ENCODE measurements at regions not wholly inside any gene's neighbourhood (a gene's known extent, or its start where the extent isn't known, plus 50 kb on each side); places are given as distances from the start of the nearest gene placed in this dataset.

DNA sequence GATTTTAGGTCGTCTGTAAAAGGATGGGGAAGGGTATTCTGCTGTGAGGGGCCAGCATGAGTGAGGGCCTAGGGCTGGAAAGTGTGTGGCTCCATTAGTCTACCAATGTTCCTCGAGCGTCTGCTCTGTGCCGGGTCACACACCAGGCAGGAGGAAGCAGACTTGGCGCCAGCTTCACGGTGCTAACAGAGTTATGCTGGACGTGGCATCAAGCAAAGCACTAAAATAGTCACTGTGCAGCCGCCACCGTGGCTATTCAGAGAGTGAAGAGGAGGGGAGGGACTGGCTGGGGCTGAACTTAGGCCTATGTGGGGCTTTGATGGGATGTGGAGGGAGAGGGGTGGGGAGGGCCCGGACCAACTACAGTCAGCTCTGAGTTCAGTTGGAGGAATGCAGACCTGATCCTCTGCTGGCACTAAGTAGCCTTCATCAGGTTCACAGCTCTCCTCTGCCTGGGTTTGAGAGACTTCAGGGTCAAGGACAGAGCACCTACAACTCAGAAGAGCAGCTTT, 83.9 kb upstream of the MSX1 start:
- DNase-seq (ENCODE audit: low read depth in 4 of 4, low spot score in 1 of 4) = no peak

DNA sequence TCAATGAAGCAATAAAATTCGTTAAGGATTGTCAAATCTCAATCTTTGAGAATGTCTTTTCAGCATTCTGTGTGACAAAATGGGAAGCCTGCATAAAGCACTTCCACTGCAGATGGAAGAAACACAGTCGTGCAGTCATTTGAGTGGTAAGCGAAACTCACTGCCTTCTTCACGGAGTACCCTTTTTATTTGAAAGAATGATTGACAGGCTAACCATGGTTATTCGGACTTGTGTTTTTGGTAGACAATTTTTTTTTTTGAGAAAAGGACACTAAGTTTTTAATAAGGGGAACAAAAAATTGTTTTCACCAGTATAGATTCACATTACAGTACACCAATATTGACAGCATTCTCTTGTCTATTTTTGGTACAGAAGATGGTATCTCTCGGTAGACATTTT, 86.9 kb upstream of the MSX1 start:
- DNase-seq (ENCODE audit: low read depth in 4 of 4, low spot score in 1 of 4) = no peak

GRCh38 chr4:4771160-4771559, 88.3 kb upstream of the MSX1 start:
- no peak for DNase-seq (ENCODE audit: low read depth in 4 of 4, low spot score in 1 of 4)

DNA sequence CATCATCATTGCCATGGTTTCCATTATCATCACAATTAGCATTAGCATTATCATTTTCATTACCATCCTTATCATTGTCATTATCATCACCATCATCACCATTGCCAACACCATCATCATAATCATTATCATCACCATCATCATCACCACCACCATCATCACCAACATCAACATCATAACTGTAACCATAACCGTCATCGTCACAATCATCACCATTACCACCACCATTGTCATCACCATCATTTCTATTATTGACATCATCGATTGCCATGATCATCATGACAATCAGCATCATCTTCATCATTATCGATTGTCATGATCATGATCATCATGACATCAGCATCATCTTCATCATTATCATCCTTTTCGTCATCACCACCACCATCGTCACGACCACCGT, 88.9 kb upstream of the MSX1 start:
- no peak for DNase-seq (ENCODE audit: low read depth in 4 of 4, low spot score in 1 of 4)

DNA sequence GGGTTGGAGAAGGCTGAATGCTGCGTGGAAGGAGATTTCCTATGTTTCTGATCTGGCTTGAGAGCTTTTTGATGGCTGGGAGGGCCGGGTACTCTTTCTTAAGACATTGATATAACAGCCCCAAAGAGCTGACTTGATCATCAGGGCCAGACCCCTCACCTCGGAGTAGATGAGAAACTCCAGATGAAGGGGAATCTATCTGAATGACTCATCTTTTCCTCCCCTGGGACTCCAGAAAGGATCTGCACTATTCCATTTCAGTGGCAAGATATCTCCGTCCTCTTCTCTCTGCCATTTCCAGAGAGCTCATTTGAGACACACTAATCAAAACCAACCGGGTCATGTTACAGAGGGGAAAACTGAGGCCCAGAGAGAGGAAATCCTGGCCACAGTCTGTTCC, 92.9 kb upstream of the MSX1 start:
- DNase-seq (ENCODE audit: low read depth in 4 of 4, low spot score in 1 of 4) = no peak

- DNase-seq (ENCODE audit: low read depth in 4 of 4, low spot score in 1 of 4) = no peak
Observed at GRCh38 chr4:4765811-4766210, 93.7 kb upstream of the MSX1 start.

- no peak for DNase-seq (ENCODE audit: low read depth in 4 of 4, low spot score in 1 of 4)
Observed at GRCh38 chr4:4764558-4764905, 94.9 kb upstream of the MSX1 start.

- DNase-seq (ENCODE audit: low read depth in 4 of 4, low spot score in 1 of 4) = no peak
Observed at GRCh38 chr4:4763822-4764557, 95.5 kb upstream of the MSX1 start.

DNA sequence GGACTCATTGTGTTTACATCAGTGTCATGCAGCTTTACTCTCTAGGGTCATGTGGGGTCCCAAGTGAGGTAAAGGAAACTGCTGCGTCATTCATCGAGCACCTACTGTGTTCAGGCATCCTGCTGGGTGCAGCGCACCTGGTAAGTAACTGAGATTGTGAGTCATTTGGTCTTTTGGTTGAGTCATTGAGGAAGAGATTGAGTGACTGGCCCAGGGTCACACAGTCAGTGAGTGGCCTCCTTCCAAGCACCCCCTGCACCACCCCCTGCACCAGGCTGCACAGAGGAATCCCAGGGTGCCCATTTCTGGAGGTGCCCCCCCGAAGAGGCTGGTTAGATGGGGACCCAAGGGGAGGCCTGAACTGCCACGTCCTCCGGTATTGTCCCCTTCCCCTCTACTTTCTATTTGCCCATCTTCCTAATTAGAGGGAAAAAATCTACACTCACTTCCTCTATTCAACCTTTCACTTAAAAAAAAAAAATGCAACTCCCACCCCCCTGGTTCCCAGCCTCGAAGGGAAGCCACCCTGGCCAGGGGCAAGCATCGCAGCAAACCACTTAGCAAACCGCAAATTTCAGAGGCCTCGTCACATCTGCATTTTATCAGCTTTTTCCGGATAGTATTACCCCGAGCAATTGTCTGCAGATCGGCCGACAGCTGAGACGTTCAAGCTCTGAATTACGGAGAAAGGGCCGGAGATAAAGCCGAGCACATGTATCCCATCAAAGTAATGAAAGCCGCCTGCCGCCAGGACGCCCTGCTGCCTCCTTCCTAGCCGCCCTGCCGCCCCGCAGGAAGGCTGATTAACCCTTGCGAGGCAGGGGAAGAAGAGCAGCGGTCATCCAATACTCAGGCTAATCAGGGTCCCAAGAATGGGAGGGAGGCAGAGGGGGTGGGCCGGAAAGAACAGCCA, 96.3 kb upstream of the MSX1 start:
- DNase-seq (ENCODE audit: low read depth in 4 of 4, low spot score in 1 of 4) = peak in 2 of 4 experiments; percentile 3 to 15

DNA sequence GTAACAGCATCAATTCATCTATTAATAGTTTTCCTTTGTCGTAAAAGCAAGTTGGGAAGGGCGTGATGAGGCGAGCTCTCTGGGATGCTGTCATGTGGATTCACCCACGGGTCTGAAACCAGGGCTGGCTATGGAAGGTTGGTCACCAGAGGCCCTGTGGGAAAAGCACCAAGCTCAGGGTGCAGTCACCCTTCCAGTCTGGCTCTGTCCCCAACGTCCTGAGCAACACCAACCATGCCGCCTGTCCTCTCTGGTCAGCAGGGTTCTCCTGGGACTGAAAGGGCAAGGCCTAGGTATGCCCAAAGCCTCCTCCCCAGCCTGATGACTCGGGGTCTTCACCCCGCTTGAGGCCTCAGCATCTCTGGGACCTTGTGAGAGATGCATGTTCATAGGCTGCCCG, 97.2 kb upstream of the MSX1 start:
- DNase-seq (ENCODE audit: low read depth in 4 of 4, low spot score in 1 of 4) = no peak

- no peak for DNase-seq (ENCODE audit: low read depth in 4 of 4, low spot score in 1 of 4)
Observed at GRCh38 chr4:4761128-4761982, 98.1 kb upstream of the MSX1 start.

GRCh38 chr4:4759883-4760282, 99.6 kb upstream of the MSX1 start:
- no peak for DNase-seq (ENCODE audit: low read depth in 4 of 4, low spot score in 1 of 4)

GRCh38 chr4:4759232-4759631, 100.2 kb upstream of the MSX1 start:
- DNase-seq (ENCODE audit: low read depth in 4 of 4, low spot score in 1 of 4) = no peak

GRCh38 chr4:4758681-4759080, 100.8 kb upstream of the MSX1 start:
- no peak for DNase-seq (ENCODE audit: low read depth in 4 of 4, low spot score in 1 of 4)

DNA sequence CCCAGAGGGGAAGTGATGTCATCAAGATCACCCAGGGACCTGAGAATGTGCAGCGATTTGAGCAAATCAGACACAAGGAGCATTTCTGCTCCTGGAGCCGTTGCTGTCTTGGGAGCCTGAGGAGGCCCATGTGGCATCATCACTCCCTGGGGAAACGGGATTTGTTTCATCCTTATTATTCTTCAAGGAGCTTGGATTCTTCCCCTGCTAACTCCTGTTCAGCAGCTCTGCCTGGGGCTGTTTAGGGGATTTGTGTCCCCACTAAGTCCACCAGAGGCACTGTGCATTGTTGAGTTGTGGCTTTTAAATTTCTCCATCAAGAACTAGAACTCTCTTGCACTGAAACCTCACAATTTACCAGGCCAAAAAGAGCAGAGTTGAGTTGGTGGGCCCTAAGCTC, 104.2 kb upstream of the MSX1 start:
- no peak for DNase-seq (ENCODE audit: low read depth in 4 of 4, low spot score in 1 of 4)

DNA sequence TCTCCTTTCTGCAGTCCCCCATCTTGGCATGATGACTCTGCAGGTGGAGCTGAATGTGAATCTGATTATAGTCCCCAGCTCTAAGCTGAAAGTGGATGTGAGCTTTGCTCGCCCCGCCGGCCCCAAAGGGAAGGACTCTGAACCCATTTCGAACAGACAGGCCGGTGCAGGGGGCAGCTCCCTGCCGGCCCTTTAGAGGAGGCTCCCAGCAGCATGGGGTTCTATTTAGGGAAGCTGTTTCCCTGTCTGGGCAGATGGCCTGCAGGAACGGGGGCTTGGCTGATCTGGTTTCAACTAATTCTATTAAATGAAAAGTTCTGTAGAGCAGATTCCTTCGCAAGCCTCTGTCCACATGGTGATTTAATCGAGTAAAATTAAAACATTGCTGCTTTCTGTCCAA, 104.8 kb upstream of the MSX1 start:
- no peak for DNase-seq (ENCODE audit: low read depth in 4 of 4, low spot score in 1 of 4)

DNA sequence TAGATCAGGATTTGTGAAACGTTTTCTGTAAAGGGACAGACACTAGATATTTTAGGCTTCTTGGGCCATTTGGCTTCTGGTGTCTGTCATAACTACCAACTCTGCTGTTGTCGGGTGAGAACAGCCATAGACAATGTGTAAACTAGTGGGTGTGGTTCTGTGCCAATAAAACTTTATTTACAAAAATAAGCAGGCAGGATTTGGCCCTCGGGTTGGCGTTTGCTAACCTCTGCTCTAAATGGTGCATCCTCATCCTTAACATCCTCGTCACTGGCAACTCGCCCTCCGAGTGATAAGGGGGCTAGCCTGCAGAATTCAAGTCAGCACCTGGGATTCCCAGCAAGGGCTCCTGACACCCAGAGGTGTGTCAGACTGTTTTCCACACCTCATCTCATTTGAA, 105.8 kb upstream of the MSX1 start:
- DNase-seq (ENCODE audit: low read depth in 4 of 4, low spot score in 1 of 4) = no peak

DNA sequence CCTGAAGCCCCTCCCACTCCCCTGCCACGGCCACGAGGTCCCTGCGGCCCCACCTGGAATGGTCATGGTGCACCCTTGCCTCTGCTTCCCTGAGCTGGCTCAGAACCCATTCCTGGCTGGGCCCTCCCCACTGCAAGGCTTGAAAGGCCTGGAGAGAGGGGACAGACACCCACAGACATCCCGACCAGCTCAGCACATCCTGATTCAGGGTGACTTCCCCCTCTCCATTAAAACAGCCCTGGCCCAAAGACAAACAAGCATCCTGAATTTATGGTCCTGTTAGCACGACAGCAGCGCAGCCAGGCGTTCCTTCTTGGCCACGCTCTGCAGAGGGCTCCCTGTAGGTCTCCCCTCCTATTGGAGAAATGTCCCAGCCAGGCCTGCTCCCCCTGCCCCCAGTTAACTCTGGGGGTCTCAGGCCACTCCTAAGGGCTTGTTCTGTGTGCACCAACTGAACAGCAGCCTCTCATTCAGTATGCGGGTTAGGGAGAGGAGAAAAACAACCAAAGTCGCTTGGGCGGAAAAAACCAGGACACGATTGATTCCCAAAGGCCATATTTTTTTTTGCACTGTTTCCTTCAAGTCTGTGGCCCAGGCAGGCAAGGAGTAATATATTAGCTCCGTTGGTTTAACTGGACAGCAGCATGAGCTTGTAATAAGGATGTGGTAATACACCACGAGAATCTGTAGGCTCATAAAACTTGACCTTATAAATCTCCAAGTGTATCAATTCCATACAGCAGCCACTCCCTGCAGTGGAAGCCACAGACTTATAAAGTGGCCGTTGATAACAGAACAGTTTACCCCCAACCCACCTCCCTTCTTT, 106.7 kb upstream of the MSX1 start:
- DNase-seq (ENCODE audit: low read depth in 4 of 4, low spot score in 1 of 4) = no peak

DNA sequence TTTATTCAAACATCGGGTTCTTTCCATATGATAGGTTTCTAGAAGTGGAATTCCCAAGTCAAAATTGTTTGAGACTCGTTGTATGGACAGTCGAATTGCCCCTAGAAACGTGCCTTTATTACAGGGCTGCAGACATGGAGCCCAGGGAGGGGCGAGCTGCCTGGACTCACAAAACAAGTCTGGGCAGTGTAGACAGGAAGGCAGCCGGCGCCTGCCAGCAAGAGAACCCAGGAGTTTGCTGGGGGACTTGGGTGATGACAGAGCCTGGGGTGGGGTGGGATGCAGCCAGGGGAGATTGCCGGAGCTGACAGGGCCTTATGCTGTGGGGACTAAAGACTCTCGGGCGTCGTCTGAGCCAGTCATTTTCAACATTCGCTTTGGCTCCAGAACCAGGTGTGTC, 107.4 kb upstream of the MSX1 start:
- DNase-seq (ENCODE audit: low read depth in 4 of 4, low spot score in 1 of 4) = no peak

GRCh38 chr4:4750187-4750586, 109.3 kb upstream of the MSX1 start:
- no peak for DNase-seq (ENCODE audit: low read depth in 4 of 4, low spot score in 1 of 4)

- no peak for DNase-seq (ENCODE audit: low read depth in 4 of 4, low spot score in 1 of 4)
Observed at GRCh38 chr4:4749137-4749536, 110.3 kb upstream of the MSX1 start.

Data from stimulated activated CD4-positive, alpha-beta T cell treated with anti-CD3 and anti-CD28 coated beads, Interleukin-1b, Interleukin-23, amount 100 ng/mL, for 24 hours (primary cell).